HG03025 (cell line): ENCODE measurements at regions not wholly inside any gene's neighbourhood (a gene's known extent, or its start where the extent isn't known, plus 50 kb on each side); places are given as distances from the start of the nearest gene placed in this dataset.
A peak's percentile ranks its signal among the peaks of the same experiment; 100 is the strongest.

Experiments
- ATAC-seq: cut with Tn5 transposase; IDR thresholded peaks from one replicate; pipeline ENCODE4 v1.9.1; 2021; ENCODE audit warnings: mild to moderate bottlenecking, moderate library complexity; ENCODE audit not compliant: unreplicated experiment, low FRiP score

GRCh38 chr6:88266126-88266525, 100.0 kb upstream of the CNR1 start:
- no peak for ATAC-seq

- no peak for ATAC-seq
Observed at GRCh38 chr6:88263591-88263990, 97.4 kb upstream of the CNR1 start.

DNA sequence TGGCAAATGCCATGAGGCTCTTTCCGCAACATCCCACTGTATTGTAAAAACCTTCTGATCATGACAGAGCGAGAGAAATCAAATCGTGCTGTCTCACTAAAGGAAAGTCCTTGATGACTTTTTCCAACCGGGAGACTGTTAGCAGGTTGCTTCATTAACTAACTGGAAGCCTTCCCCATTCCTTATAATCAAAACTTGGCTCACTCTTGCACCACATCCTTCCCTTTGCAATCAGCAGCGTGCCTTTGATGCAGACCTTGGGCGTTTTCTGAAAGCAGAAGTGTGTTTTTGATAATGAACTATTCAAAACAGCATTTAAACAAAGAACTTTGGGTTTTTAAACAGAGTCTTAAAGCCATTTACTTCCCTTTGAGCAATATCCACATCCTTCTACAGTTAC, 96.2 kb upstream of the CNR1 start:
- ATAC-seq = no peak

- no peak for ATAC-seq
Observed at GRCh38 chr6:88251301-88251700, 85.2 kb upstream of the CNR1 start.

DNA sequence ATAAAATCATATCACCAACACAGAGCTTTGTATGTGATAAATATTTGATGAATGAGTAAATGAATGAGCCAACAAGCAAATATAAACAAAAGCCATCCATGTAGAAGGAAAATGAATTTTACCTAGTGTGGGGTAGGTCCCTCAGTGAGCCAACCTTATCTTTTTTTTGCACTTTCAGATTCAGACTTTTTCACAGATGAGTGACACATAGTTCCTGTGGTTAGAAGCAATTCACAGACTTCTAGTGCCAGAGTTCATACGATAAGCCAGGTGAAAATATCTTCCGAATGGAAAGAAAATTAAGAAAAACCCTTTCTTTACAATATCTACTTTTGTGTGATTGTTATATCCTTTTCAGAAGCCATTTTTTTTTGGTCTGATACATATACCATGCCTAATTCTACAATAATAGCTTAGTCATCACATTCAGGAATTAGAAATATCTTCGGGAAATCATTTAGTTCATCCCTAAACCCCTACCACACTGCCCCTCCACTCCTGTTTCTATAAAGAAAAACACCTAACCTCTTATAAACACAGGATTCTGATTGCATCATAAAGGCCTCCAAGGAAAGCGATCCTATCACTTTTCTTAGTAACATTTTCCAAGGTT, 82.7 kb upstream of the CNR1 start:
- no peak for ATAC-seq

DNA sequence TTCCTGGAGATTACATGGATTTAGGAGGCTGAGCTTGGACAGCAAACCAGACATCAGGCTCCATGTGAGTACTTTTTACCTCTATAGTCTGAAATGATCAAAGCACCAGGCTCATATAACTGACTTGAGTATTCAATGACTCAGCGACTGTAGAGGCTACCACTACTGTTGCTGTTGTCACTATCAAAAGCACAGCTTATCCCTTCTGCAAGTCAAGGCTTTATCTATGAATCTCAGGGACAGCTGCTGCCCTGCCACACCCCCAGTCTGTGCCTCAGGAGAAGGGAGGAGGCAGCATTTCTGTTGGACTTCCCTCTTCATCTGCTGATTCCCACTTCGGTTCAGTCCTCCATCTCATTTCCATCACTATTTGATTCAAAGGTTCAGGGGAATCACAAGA, 80.5 kb upstream of the CNR1 start:
- no peak for ATAC-seq

GRCh38 chr6:88244721-88245120, 78.6 kb upstream of the CNR1 start:
- ATAC-seq = no peak

DNA sequence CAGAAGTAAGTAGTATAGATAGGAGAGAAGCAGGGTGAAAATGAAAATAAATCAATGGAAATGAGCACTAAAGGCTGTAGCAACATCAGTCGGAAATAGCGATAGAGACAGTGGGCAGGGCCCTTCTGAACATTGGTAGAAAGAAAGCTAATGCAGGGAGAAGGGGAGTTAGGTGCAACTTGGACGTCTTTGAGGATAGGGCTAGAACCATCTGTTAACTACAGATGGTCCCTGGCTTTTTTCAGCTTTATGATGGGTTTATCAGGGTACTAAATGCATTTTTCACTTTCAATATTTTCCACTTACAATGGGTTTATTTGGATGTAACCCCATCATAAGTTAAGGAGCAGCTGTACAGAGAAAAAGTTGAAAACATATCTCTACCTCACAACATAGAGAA, 72.8 kb upstream of the CNR1 start:
- no peak for ATAC-seq

- peak; percentile 78 for ATAC-seq
Observed at GRCh38 chr6:88238065-88238464, 71.9 kb upstream of the CNR1 start.

DNA sequence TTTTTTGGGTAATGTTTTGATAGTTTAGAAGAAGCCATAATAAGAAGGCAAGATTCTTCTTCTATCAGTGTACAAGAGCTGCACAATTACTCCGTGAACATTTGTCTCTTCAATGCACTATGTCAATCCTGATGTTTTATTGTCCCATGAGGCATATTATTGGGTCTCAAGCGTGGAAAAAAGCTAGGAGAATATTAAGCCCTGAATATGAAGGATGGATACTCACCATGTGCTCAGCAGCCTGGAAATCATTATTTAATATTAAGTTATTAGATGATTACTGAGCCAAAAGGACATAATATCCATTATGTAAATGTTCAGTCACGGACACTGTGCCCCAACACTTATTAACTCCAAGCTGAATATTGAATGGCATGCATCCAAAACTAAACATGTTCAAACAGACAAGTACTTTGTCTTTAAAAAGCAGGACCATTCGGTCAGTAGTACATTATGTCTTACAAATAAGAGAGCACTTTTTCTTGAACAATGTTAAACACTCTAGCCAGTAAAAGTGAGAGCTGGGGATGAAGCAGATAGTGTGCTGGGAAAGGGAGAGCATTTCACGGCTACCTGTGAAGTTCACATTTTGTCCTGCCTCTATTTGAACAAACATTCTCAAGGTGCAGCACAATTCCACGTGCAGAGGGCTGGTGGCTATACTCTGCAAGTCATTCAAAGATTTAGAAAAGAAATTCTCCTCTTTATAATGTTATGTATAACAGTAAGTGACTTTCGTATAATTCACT, 70.6 kb upstream of the CNR1 start:
- no peak for ATAC-seq

DNA sequence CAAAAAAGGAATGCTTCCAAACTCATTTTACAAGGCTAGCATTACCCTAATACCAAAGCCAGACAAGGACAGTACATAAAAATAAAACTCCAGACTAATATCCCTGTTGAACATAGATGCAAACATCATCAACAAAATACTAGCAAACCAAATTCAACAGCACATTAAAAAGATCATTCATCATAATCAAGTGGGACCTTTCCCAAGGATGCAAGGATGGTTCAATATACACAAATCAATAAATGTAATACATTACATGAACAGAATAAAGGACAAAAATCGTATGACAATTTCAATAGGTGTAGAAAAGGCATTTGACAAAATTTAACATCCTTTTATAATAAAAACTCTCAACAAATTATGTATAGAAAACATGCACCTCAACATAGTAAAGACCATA, 66.6 kb upstream of the CNR1 start:
- no peak for ATAC-seq

- ATAC-seq = no peak
Observed at GRCh38 chr6:88223298-88223697, 57.2 kb upstream of the CNR1 start.

DNA sequence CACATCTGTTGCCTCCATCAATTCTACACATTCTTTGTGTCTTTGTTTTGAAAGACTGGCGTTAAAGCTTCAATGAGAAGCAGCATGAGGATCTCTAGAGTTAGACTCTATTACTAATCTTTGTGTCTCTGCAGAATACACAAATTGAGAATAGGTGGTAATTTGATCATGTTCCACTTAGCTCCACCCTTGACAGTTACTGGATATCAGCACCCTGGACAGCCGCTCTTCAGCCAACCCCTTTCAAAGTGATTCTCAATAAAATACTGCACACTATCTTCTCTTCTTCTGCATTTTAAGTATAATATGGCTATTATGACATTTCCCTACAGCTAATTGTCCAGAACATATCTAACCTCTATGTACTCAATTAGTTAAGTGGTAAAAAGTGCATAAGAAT, 54.3 kb upstream of the CNR1 start:
- ATAC-seq = no peak

- ATAC-seq = no peak
Observed at GRCh38 chr6:88216182-88216581, 50.0 kb upstream of the CNR1 start.
